Prostate gland (tissue), 2 donors: ENCODE measurements at regions not wholly inside any gene's neighbourhood (a gene's known extent, or its start where the extent isn't known, plus 50 kb on each side); places are given as distances from the start of the nearest gene placed in this dataset.

Experiments used
- POLR2A ChIP-seq: fragments of 450-650 bp; IDR thresholded peaks from one replicate; pipeline ENCODE4 v1.6.1; 2016; ENCODE audit warnings: antibody characterized with exemption, mild to moderate bottlenecking
- POLR2AphosphoS5 ChIP-seq: sonication (generic); formaldehyde crosslinking; IDR thresholded peaks from one replicate; pipeline ENCODE4 v1.6.1; 2017; ENCODE audit warnings: antibody characterized with exemption
- TF ChIP-seq, protein P1 (sequence below), 4 experiments: fragments of 200-600 bp in 2 of 4; fragments of 450-650 bp in 2 of 4; sonication (generic) in 2 of 4; IDR thresholded peaks; 1 replicate in 3 of 4; 2 replicates in 1 of 4; pipeline ENCODE4 v1.5.1; 2016 to 2019; ENCODE audit warnings: antibody characterized with exemption in 4 of 4, mild to moderate bottlenecking in 2 of 4, moderate library complexity in 2 of 4

- TF ChIP-seq POLR2A = no peak
- TF ChIP-seq, protein P1, sequence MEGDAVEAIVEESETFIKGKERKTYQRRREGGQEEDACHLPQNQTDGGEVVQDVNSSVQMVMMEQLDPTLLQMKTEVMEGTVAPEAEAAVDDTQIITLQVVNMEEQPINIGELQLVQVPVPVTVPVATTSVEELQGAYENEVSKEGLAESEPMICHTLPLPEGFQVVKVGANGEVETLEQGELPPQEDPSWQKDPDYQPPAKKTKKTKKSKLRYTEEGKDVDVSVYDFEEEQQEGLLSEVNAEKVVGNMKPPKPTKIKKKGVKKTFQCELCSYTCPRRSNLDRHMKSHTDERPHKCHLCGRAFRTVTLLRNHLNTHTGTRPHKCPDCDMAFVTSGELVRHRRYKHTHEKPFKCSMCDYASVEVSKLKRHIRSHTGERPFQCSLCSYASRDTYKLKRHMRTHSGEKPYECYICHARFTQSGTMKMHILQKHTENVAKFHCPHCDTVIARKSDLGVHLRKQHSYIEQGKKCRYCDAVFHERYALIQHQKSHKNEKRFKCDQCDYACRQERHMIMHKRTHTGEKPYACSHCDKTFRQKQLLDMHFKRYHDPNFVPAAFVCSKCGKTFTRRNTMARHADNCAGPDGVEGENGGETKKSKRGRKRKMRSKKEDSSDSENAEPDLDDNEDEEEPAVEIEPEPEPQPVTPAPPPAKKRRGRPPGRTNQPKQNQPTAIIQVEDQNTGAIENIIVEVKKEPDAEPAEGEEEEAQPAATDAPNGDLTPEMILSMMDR (IDR thresholded peaks at IDR 0.05) = no peak
- TF ChIP-seq POLR2AphosphoS5 = no peak
Observed at GRCh38 chr2:195316486-195316885, 340.5 kb upstream of the SLC39A10 start.
